Liver (tissue), 8 donors: ENCODE measurements at regions not wholly inside any gene's neighbourhood (a gene's known extent, or its start where the extent isn't known, plus 50 kb on each side); places are given as distances from the start of the nearest gene placed in this dataset.

Source experiments
- DNase-seq: peaks from one replicate; pipeline ENCODE4 v3.0.0-alpha.2; 2017; ENCODE audit warnings: low spot score
- H3K27ac ChIP-seq, 2 donors: one replicate each; pipeline ENCODE4 v1.7.0; 2013; ENCODE audit warnings: inconsistent platforms in 2 of 2, low read length in 2 of 2, control low read depth in 1 of 2, low read depth in 1 of 2, mild to moderate bottlenecking in 1 of 2
- H3K27me3 ChIP-seq, 4 donors: one replicate each; pipeline versions ENCODE4 v1.6.1 to v1.7.0; 2013; ENCODE audit warnings: low read length in 3 of 4, inconsistent platforms in 1 of 4, mild to moderate bottlenecking in 1 of 4, moderate library complexity in 1 of 4; ENCODE audit not compliant: control insufficient read depth in 4 of 4, insufficient read depth in 4 of 4
- H3K36me3 ChIP-seq, 4 donors: one replicate each; pipeline versions ENCODE4 v1.6.1 to v1.7.0; 2013; ENCODE audit warnings: low read length in 3 of 4, mild to moderate bottlenecking in 3 of 4, low read depth in 1 of 4, moderate library complexity in 1 of 4; ENCODE audit not compliant: control insufficient read depth in 4 of 4, insufficient read depth in 3 of 4
- H3K4me1 ChIP-seq, 4 donors: one replicate each; pipeline versions ENCODE4 v1.6.1 to v1.7.0; 2013; ENCODE audit warnings: low read length in 3 of 4, mild to moderate bottlenecking in 3 of 4, moderate library complexity in 1 of 4; ENCODE audit not compliant: control insufficient read depth in 4 of 4, insufficient read depth in 4 of 4
- H3K4me3 ChIP-seq, 3 donors: one replicate each; pipeline versions ENCODE4 v1.6.1 to v1.7.0; 2013; ENCODE audit warnings: low read length in 3 of 3, control low read depth in 1 of 3, low read depth in 1 of 3, mild to moderate bottlenecking in 1 of 3
- H3K9ac ChIP-seq, 2 donors: one replicate each; pipeline ENCODE4 v1.7.0; 2013; ENCODE audit warnings: low read length in 2 of 2, mild to moderate bottlenecking in 2 of 2, moderate library complexity in 2 of 2, control low read depth in 1 of 2, low read depth in 1 of 2
- H3K9me3 ChIP-seq, 4 donors: one replicate each; pipeline versions ENCODE4 v1.6.1 to v1.7.0; 2013; ENCODE audit warnings: low read length in 3 of 4; ENCODE audit not compliant: control insufficient read depth in 4 of 4
- ATF3 ChIP-seq: IDR thresholded peaks from 2 replicates; pipeline ENCODE4 v1.6.1; 2016; ENCODE audit warnings: antibody characterized with exemption
- CTCF ChIP-seq: fragments of 150-350 bp; IDR thresholded peaks from 2 replicates; pipeline ENCODE4 v1.5.1; 2017; ENCODE audit warnings: improper control_type of control experiment, low read depth, low read length; ENCODE audit not compliant: missing input control
- EGR1 ChIP-seq, 2 donors: IDR thresholded peaks; 2 replicates each; pipeline ENCODE4 v1.6.1; 2016 to 2018; ENCODE audit warnings: antibody characterized with exemption in 2 of 2, low read depth in 2 of 2
- FOXA1 ChIP-seq: IDR thresholded peaks from 2 replicates; pipeline ENCODE4 v1.6.1; 2016; ENCODE audit warnings: antibody characterized with exemption
- FOXA2 ChIP-seq: IDR thresholded peaks from 2 replicates; pipeline ENCODE4 v1.6.1; 2016; ENCODE audit warnings: antibody characterized with exemption
- GABPA ChIP-seq, 2 donors: IDR thresholded peaks in 1 of 2; conservative IDR thresholded peaks in 1 of 2; 2 replicates each; pipeline ENCODE4 v1.6.1; 2016; ENCODE audit warnings: antibody characterized with exemption in 2 of 2, mild to moderate bottlenecking in 1 of 2, moderate library complexity in 1 of 2
- HNF4A ChIP-seq, 2 donors: conservative IDR thresholded peaks; 2 replicates each; pipeline ENCODE4 v1.6.1; 2016; ENCODE audit warnings: antibody characterized with exemption in 2 of 2, mild to moderate bottlenecking in 2 of 2
- HNF4G ChIP-seq: IDR thresholded peaks from 2 replicates; pipeline ENCODE4 v1.6.1; 2016; ENCODE audit warnings: antibody characterized with exemption
- JUND ChIP-seq, 2 donors: IDR thresholded peaks; 2 replicates each; pipeline ENCODE4 v1.6.1; 2016; ENCODE audit warnings: antibody characterized with exemption in 2 of 2
- MAX ChIP-seq: IDR thresholded peaks from 2 replicates; pipeline ENCODE4 v1.6.1; 2016; ENCODE audit warnings: antibody characterized with exemption
- NR2F2 ChIP-seq: IDR thresholded peaks from 2 replicates; pipeline ENCODE4 v1.6.1; 2016; ENCODE audit warnings: antibody characterized with exemption
- RAD21 ChIP-seq, 2 donors: IDR thresholded peaks; 2 replicates each; pipeline ENCODE4 v1.6.1; 2016; ENCODE audit warnings: antibody characterized with exemption in 2 of 2, mild to moderate bottlenecking in 2 of 2
- REST ChIP-seq: IDR thresholded peaks from 2 replicates; pipeline ENCODE4 v1.6.1; 2016; ENCODE audit warnings: antibody characterized with exemption, mild to moderate bottlenecking
- RXRA ChIP-seq, 2 donors: IDR thresholded peaks; 2 replicates each; pipeline ENCODE4 v1.6.1; 2017 to 2018; ENCODE audit warnings: antibody characterized with exemption in 2 of 2, mild to moderate bottlenecking in 1 of 2
- SP1 ChIP-seq: IDR thresholded peaks from 2 replicates; pipeline ENCODE4 v1.6.1; 2018; ENCODE audit warnings: antibody characterized with exemption, mild to moderate bottlenecking
- TAF1 ChIP-seq: conservative IDR thresholded peaks from 2 replicates; pipeline ENCODE4 v1.6.1; 2016; ENCODE audit warnings: antibody characterized with exemption, mild to moderate bottlenecking
- YY1 ChIP-seq: IDR thresholded peaks from 2 replicates; pipeline ENCODE4 v1.6.1; 2016; ENCODE audit warnings: antibody characterized with exemption, mild to moderate bottlenecking
- ZBTB33 ChIP-seq: IDR thresholded peaks from 2 replicates; pipeline ENCODE4 v1.6.1; 2016; ENCODE audit warnings: antibody characterized with exemption
- WGBS: extraction: QIAGEN DNeasy Blood & Tissue Kit; methylation state at CpG from one replicate; pipeline ENCODE4 v1.1.7; 2013; 5-methylcytosine and 5-hydroxymethylcytosine counted together
- donor health status: healthy.
- donor health status: healthy.
- donor health status: healthy.
- donor health status: healthy.
- donor health status: healthy.

- no peak overlapping the region for H3K4me3 ChIP-seq
- H3K4me1 ChIP-seq, result no peaks in the 10 kb centered on the region
- no peak for TF ChIP-seq NR2F2
- TF ChIP-seq ZBTB33, result no peak
- no peak for TF ChIP-seq FOXA1
- TF ChIP-seq CTCF, result no peak
- no peak for TF ChIP-seq JUND (IDR thresholded peaks at IDR 0.05)
- no peak for TF ChIP-seq RXRA (IDR thresholded peaks at IDR 0.05)
- no peak for TF ChIP-seq GABPA (IDR thresholded peaks at IDR 0.05 in 1 of 2, conservative IDR thresholded peaks at IDR 0.05 in 1 of 2)
- no peak for TF ChIP-seq MAX
- TF ChIP-seq FOXA2, result no peak
- no peak for TF ChIP-seq SP1
- TF ChIP-seq ATF3, result no peak
- TF ChIP-seq RAD21 (IDR thresholded peaks at IDR 0.05), result no peak
- no peak for TF ChIP-seq YY1
- no peak for TF ChIP-seq REST
- no peak for TF ChIP-seq HNF4G
- TF ChIP-seq HNF4A (conservative IDR thresholded peaks at IDR 0.05), result no peak
- no peak for TF ChIP-seq TAF1
- no peak for TF ChIP-seq EGR1 (IDR thresholded peaks at IDR 0.05; ENCODE audit: low read depth in 2 of 2)
- no peaks in the 10 kb centered on the region for H3K36me3 ChIP-seq
- H3K9ac ChIP-seq, result no peak overlapping the region
- no peak overlapping the region for H3K27ac ChIP-seq
- DNase-seq, result no peak
- 48% methylated on average over 1 of the region's 1 CpG for WGBS
- H3K9me3 ChIP-seq, result no peaks in the 10 kb centered on the region
- no peaks in the 10 kb centered on the region for H3K27me3 ChIP-seq
These were observed 992.5 kb upstream of the ADGRB3 start for GRCh38 chr6:67642582-67642981.

- Histone ChIP-seq H3K27ac (no peak overlapping the region), H3K9me3 (no peaks in the 10 kb centered on the region), H3K4me1 (no peaks in the 10 kb centered on the region), H3K9ac (no peak overlapping the region), H3K36me3 (no peaks in the 10 kb centered on the region), H3K4me3 (no peak overlapping the region), H3K27me3 (no peaks in the 10 kb centered on the region)
- no peak for DNase-seq
- TF ChIP-seq ATF3 (no peak), HNF4G (no peak), RXRA (IDR thresholded peaks at IDR 0.05) (no peak), JUND (IDR thresholded peaks at IDR 0.05) (no peak), TAF1 (no peak), NR2F2 (no peak), GABPA (IDR thresholded peaks at IDR 0.05 in 1 of 2, conservative IDR thresholded peaks at IDR 0.05 in 1 of 2) (no peak), FOXA2 (no peak), YY1 (no peak), CTCF (no peak), MAX (no peak), HNF4A (conservative IDR thresholded peaks at IDR 0.05) (no peak)
These were observed 994.6 kb upstream of the ADGRB3 start for GRCh38 chr6:67640484-67640883.
